ENCODE measurements at regions not wholly inside any gene's neighbourhood (a gene's known extent, or its start where the extent isn't known, plus 50 kb on each side); places are given as distances from the start of the nearest gene placed in this dataset.
A peak's percentile ranks its signal among the peaks of the same experiment; 100 is the strongest.
"Not testable (repeated sequence)": the region's sequence is repeated elsewhere in the genome, so short reads cannot be mapped to it uniquely, and the experiment has no call there.

DNA sequence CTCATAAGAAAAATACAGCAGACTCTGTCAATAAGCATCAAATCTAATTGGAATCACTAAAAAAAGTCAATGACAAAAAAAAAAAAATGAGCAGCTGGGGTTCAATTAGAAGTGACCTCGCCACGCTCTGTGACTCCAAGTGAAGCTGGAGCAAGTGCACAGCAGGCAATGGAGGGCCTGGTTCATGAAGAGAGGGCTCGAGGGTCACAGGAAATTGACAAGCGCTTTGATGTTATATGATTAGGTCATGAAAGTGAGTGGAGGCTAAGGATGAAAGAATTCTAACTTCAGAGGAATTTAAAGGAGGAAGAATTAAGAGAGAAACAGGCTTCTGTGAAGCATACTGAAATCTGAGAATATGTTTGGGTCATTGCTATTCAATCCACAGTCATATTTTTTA, 85.4 kb upstream of the TMEM18 start:
- no peak overlapping the region for H3K4me3 Mint-ChIP-seq
- DNase-seq = no peak
- H3K36me3 Mint-ChIP-seq = no peaks in the 10 kb centered on the region
- peaks cover 14% of the 10 kb centered on the region for H3K4me1 Mint-ChIP-seq
- H3K9me3 Mint-ChIP-seq = no peaks in the 10 kb centered on the region
- no peaks in the 10 kb centered on the region for H3K27me3 Mint-ChIP-seq
- no peak overlapping the region for H3K27ac Mint-ChIP-seq

DNA sequence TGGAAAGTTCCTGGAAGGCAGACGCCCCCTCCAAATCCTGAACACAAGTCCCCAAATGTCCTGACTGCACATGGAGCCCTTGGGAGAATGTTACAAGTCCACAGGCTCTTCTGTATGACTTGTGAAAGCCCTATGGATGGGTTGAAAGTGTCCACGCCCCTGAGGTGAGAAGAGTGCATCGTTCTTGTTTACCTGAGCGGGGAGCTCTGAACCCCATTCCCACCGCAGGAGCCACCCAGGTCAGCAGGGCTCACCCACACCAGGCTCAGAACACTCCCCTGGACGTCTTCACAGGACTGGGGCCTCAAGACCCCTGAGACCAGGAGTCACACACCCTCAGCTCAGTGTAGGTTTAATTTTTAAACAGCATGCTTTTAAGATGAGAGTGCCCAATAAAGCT, 84.2 kb upstream of the TMEM18 start:
- H3K36me3 Mint-ChIP-seq = no peaks in the 10 kb centered on the region
- peaks cover 3% of the 10 kb centered on the region for H3K27me3 Mint-ChIP-seq
- no peak overlapping the region for H3K4me3 Mint-ChIP-seq
- H3K9me3 Mint-ChIP-seq = no peaks in the 10 kb centered on the region
- DNase-seq = no peak
- H3K4me1 Mint-ChIP-seq = peaks cover 6% of the 10 kb centered on the region
- no peak overlapping the region for H3K27ac Mint-ChIP-seq

DNA sequence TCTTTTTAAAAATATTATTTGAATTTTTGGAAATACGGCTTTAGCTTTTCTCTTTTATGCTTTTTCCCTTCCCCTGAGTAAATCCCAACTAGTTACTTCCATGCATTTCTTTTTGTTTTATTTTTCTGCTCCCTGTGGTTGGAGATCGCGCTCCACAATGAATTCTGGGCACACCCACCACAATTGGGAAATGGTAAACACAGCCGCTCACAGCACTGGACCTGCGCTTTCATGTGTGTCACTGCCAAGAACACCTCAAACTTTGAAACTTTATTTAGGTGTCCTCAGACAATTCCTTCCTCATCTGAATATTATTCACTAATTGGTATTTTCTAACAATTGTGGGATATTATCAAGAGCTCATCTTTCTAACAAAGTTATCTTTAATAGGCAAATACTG, 82.8 kb upstream of the TMEM18 start:
- Mint-ChIP-seq H3K27me3 (peaks cover 13% of the 10 kb centered on the region), H3K9me3 (no peaks in the 10 kb centered on the region), H3K4me1 (peaks cover 6% of the 10 kb centered on the region), H3K27ac (no peak overlapping the region), H3K4me3 (no peak overlapping the region), H3K36me3 (no peaks in the 10 kb centered on the region)
- no peak for DNase-seq

DNA sequence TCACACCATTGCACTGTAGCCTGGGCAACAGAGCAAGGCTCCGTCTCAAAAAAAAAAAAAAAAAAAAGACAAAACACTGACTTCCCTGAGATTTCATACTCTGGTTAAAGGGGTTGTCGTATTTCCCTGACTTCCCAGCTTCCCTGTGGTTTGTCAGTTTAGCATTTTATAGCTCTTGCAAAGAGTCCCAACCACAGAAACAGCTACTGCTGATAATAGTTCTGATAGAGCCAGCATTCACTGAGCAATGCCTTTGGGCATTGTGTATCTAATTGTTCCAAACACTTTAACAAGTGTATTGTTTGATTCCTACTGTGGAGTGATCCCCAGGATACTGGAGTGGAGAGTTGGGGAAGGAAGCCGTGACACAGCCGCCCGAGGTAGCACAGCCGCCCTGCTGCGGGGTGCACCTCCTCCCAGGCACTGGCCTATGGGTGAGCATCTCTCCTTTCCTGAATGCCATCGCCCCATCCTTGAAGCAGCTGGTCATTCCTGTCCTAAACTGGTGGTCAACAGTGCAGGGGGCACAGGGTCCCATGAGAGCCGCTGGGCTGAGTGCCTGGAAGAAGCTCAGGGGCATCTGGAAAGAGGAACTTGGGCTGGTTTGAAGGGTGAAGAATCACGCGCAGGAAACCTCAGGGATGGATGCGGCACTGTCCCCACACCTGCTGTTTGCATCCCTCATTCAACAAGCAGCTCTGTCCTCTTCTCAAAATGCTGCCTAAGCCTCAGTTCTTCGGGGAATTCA, 81.0 kb upstream of the TMEM18 start:
- Mint-ChIP-seq H3K9me3 (no peaks in the 10 kb centered on the region), H3K27me3 (peaks cover 14% of the 10 kb centered on the region), H3K4me1 (peaks cover 6% of the 10 kb centered on the region), H3K4me3 (no peak overlapping the region), H3K36me3 (no peaks in the 10 kb centered on the region), H3K27ac (no peak overlapping the region)
- no peak for DNase-seq

DNA sequence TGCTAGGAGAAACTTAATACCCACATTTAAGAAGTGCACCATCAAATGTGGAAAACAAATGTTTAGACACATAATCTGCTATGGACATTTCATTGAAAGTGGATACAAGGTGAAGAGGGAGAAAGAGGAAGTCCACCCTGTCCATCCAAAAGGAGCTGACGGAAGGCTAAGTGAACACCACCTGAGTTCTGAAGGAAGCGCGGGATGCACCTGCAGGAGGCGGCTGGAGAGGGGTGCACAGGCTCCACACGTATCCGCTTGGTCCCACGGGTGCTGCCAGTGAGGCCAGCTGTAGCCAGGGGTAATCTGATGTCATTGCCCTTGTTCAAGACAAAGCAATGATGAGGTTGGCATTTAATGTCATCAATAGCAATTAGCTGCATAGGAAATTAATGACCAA, 75.9 kb upstream of the TMEM18 start:
- Mint-ChIP-seq H3K4me1 (no peaks in the 10 kb centered on the region), H3K36me3 (no peaks in the 10 kb centered on the region), H3K27ac (no peak overlapping the region), H3K9me3 (no peaks in the 10 kb centered on the region), H3K27me3 (peaks cover 18% of the 10 kb centered on the region), H3K4me3 (no peak overlapping the region)
- DNase-seq = no peak

DNA sequence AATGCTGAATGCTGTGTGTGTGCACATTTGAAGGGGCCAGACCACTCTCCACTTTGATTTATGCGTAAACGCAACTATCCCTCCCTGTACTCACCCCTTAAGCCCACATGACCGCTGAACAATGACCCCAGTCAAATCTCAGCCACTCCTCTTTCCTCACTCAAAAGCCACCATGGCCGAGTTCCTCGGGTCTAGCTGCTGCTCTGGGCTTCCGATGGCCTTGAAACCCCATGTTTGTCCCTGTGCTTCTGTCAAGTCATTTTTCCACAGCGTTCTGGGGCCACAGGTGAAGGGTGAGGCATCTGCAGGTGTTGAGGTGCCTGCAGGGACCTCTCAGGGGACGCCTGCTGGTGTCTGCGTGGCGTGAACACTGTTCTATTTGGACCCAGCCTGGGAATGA, 74.3 kb upstream of the TMEM18 start:
- H3K4me3 Mint-ChIP-seq = no peak overlapping the region
- H3K9me3 Mint-ChIP-seq = no peaks in the 10 kb centered on the region
- H3K36me3 Mint-ChIP-seq = no peaks in the 10 kb centered on the region
- no peak overlapping the region for H3K27ac Mint-ChIP-seq
- no peaks in the 10 kb centered on the region for H3K4me1 Mint-ChIP-seq
- no peak for DNase-seq
- peaks cover 20% of the 10 kb centered on the region for H3K27me3 Mint-ChIP-seq

DNA sequence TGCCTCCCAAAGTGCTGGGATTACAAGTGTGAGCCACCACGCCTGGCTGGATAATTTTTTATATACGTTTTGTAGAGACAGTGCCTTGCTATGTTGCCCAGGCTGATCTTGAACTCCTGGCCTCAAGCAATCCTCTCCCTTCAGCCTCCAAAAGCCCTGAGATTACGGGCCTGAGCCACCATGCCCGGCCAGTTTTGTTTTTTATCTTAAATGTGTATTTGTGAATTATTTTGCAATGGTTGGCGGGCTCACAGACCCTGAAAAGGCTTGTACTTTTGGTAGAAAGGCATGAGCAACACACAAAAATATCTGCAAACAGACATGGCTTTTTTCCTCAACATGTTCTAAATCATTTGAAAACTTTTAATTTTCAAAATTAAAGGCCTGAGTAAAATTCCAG, 73.4 kb upstream of the TMEM18 start:
- Mint-ChIP-seq H3K4me3 (no peak overlapping the region), H3K9me3 (no peaks in the 10 kb centered on the region), H3K27ac (no peak overlapping the region), H3K36me3 (no peaks in the 10 kb centered on the region), H3K4me1 (no peaks in the 10 kb centered on the region), H3K27me3 (peaks cover 18% of the 10 kb centered on the region)
- no peak for DNase-seq

DNA sequence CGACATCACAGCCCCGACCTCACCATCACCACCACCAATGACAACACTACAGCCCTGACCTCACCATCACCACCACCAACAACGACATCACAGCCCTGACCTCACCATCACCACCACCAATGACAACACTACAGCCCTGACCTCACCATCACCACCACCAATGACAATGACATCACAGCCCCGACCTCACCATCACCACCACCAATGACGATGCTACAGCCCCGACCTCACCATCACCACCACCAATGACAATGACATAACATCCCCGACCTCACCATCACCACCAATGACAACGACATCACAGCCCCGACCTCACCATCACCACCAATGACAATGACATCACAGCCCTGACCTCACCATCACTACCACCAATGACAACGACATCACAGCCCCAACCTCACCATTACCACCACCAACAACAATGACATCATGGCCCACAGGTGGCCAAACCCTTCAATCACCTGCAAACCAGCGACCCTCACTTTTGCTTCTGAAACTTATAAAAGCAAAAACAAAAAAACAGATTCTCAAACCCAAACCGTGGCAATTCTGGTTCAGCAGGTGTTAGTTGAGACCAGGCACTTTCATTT, 70.7 kb upstream of the TMEM18 start:
- H3K9me3 Mint-ChIP-seq = no peaks in the 10 kb centered on the region
- peaks cover 20% of the 10 kb centered on the region for H3K27me3 Mint-ChIP-seq
- H3K27ac Mint-ChIP-seq = no peak overlapping the region
- H3K36me3 Mint-ChIP-seq = no peaks in the 10 kb centered on the region
- no peaks in the 10 kb centered on the region for H3K4me1 Mint-ChIP-seq
- DNase-seq = no peak
- no peak overlapping the region for H3K4me3 Mint-ChIP-seq

DNA sequence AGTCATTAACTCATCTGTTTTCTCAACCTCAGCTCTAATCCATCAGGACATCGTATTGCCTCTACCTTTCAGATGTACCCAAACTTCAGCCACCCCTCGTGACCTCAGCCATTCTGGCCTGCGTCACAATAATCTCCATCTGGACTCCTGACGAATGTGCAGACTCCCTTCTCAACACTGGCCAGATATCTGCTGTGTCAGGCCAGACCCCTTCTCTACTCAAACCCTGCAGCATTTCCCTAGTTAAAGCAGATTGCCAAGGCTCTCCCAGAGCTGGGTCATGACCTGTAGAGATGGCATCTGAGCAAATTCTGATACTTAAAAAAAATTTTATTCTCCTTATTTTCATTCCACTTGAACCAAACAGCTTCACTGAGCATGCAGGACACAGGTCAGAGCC, 69.5 kb upstream of the TMEM18 start:
- Mint-ChIP-seq H3K4me1 (no peaks in the 10 kb centered on the region), H3K27me3 (peaks cover 32% of the 10 kb centered on the region), H3K9me3 (no peaks in the 10 kb centered on the region), H3K4me3 (no peak overlapping the region), H3K36me3 (no peaks in the 10 kb centered on the region), H3K27ac (no peak overlapping the region)
- no peak for DNase-seq

DNA sequence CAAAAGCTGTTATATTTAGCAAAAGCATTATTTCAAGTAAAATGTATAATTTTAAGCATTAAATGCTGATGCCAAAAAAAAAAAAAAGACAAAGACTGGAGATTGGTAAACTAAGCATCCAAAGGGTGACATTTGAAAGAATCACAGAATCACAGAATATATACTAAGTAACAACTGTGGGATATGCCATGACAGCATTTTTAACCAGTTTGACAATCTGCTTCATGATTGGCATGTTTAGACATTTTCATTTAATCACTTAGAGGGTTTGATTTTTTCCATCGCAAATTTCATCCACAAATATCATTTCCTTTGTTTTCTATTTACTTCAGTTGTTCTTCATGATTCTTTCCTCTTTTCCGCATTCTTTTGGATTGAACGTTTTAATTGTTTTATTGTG, 66.9 kb upstream of the TMEM18 start:
- Mint-ChIP-seq H3K36me3 (no peaks in the 10 kb centered on the region), H3K9me3 (no peaks in the 10 kb centered on the region), H3K4me3 (no peak overlapping the region), H3K4me1 (peaks cover 15% of the 10 kb centered on the region), H3K27ac (no peak overlapping the region), H3K27me3 (peaks cover 51% of the 10 kb centered on the region)
- no peak for DNase-seq

DNA sequence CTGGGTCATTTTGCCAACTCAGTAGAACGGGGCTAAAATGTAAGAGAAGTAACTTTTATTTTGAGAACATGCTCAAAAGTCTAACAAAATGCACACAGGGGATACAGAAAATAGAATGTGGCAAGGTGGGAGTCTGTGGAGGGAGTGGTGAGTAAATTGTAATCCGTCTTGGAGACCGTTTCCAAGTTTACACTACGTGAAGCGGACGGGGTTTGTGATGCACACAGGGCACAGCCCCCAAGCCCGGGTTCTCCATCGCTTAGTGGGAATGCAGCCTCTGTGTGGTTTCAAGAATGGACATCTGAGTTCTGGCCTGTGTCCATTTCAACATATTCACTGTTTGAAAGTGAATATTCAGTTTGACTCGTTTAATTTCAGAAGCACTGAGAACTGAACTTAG, 65.0 kb upstream of the TMEM18 start:
- Mint-ChIP-seq H3K9me3 (no peaks in the 10 kb centered on the region), H3K4me1 (peaks cover 15% of the 10 kb centered on the region), H3K36me3 (no peaks in the 10 kb centered on the region), H3K4me3 (no peak overlapping the region), H3K27ac (no peak overlapping the region), H3K27me3 (peaks cover 53% of the 10 kb centered on the region)
- DNase-seq = no peak

DNA sequence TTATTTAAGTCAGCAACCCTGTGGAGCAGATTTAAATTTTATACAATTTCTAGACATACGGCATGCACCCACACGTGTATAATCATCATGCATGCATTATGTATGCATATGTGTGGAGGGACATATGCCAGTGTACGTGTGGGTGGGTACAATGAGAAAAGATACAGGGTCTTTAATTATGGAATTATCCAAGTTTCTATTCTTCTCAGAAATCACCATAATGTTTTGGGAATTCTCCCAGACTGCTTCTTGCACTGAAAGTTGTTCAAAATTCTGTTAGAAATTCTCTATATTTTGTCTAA, 63.9 kb upstream of the TMEM18 start:
- DNase-seq = no peak
- no peak overlapping the region for H3K4me3 Mint-ChIP-seq
- H3K9me3 Mint-ChIP-seq = no peaks in the 10 kb centered on the region
- H3K4me1 Mint-ChIP-seq = peaks cover 15% of the 10 kb centered on the region
- peaks cover 53% of the 10 kb centered on the region for H3K27me3 Mint-ChIP-seq
- H3K36me3 Mint-ChIP-seq = no peaks in the 10 kb centered on the region
- no peak overlapping the region for H3K27ac Mint-ChIP-seq

DNA sequence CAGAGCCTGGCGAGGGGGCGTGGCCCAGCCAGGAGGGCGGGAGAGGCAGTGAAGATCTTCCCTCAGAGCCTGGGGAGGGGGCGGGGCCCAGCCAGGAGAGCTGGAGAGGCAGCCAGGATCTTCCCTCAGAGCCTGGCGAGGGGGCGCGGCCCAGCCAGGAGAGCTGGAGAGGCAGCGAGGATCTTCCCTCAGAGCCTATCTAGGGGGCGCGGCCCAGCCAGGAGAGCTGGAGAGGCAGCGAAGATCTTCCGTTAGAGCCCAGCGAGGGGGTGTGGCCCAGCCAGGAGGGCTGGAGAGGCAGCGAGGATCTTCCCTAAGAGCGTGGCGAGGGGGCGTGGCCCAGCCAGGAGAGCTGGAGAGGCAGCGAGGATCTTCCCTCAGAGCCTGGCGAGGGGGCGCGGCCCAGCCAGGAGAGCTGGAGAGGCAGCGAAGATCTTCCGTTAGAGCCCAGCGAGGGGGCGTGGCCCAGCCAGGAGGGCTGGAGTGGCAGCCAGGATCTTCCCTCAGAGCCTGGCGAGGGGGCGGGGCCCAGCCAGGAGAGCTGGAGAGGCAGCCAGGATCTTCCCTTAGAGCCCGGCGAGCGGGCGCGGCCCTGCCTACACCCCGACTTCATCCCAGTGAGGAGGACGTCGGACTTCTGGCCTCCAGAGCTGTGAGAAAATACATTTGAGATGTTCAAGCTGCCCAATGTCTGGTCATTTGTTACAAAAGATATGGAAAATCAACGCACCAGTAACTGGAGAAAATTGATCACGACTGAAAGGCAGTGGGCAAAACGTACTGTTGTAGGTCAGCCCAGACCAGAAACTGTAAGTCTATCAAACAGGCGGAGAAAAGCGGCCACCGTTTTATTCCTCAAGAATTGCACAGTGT, 63.4 kb upstream of the TMEM18 start:
- H3K4me3 Mint-ChIP-seq = peak overlapping the region; percentile 77
- peaks cover 56% of the 10 kb centered on the region for H3K27me3 Mint-ChIP-seq
- H3K4me1 Mint-ChIP-seq = peaks cover 19% of the 10 kb centered on the region
- DNase-seq = peak; percentile 49
- H3K36me3 Mint-ChIP-seq, H3K9me3 Mint-ChIP-seq, H3K27ac Mint-ChIP-seq: not testable (repeated sequence)

DNA sequence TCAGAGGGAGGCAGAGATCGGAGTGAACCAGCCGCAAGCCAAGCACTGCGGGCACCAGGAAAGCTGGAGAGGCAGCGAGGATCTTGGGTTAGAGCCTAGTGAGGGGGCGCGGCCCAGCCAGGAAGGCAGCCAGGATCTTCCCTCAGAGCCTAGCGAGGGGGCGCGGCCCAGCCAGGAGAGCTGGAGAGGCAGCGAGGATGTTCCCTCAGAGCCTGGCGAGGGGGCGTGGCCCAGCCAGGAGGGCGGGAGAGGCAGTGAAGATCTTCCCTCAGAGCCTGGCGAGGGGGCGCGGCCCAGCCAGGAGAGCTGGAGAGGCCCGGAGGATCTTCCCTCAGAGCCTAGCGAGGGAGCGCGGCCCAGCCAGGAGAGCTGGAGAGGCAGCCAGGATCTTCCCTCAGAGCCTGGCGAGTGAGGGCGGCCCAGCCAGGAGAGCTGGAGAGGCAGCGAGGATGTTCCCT, 62.7 kb upstream of the TMEM18 start:
- H3K27ac Mint-ChIP-seq, H3K36me3 Mint-ChIP-seq, H3K9me3 Mint-ChIP-seq, DNase-seq: not testable (repeated sequence)
- H3K4me3 Mint-ChIP-seq = peak overlapping the region; percentile 77
- H3K4me1 Mint-ChIP-seq = peaks cover 19% of the 10 kb centered on the region
- peaks cover 51% of the 10 kb centered on the region for H3K27me3 Mint-ChIP-seq

DNA sequence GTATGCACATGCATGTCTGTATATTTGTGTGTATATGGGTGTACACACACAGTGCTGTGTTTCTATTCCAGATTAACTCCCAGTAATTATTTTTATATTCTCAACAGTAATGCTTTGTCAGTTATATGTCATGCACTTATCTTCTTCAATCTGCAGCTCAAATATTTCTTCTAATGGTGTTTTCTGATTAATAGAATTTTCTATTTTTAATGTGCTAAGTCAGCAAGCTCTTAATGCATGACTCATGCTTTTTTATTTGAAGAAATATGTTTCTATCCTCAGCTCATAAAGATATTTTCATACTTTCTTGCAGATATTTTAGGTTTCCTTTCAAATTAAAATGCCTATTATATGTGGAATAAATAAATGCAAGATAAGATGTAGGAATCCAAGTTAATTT, 59.7 kb upstream of the TMEM18 start:
- Mint-ChIP-seq H3K9me3 (no peaks in the 10 kb centered on the region), H3K4me1 (peaks cover 19% of the 10 kb centered on the region), H3K27ac (no peak overlapping the region), H3K27me3 (peaks cover 39% of the 10 kb centered on the region), H3K4me3 (no peak overlapping the region), H3K36me3 (no peaks in the 10 kb centered on the region)
- DNase-seq = no peak

All from activated naive CD8-positive, alpha-beta T cell treated with anti-CD3 and anti-CD28 coated beads for 36 hours (primary cell).